Endodermal cell (in vitro differentiated cells): ENCODE measurements at regions not wholly inside any gene's neighbourhood (a gene's known extent, or its start where the extent isn't known, plus 50 kb on each side); places are given as distances from the start of the nearest gene placed in this dataset.

Experiments used
- DNase-seq: peaks from one replicate; pipeline ENCODE4 v3.0.0-alpha.2; 2017
- H3K27ac ChIP-seq: 2 replicates; pipeline ENCODE4 v1.5.1; 2013; ENCODE audit warnings: mild to moderate bottlenecking, low read depth, low read length, moderate library complexity
- H3K27me3 ChIP-seq: 2 replicates; pipeline ENCODE4 v1.6.1; 2013; ENCODE audit warnings: mild to moderate bottlenecking, low read length, moderate library complexity; ENCODE audit not compliant: insufficient read depth, control insufficient read depth, poor library complexity, severe bottlenecking
- H3K36me3 ChIP-seq: 2 replicates; pipeline ENCODE4 v1.7.0; 2013; ENCODE audit warnings: mild to moderate bottlenecking, low read length, moderate library complexity; ENCODE audit not compliant: control insufficient read depth, insufficient read depth
- H3K4me1 ChIP-seq: one replicate; pipeline ENCODE4 v1.7.0; 2013; ENCODE audit warnings: low read length; ENCODE audit not compliant: control insufficient read depth, insufficient read depth
- H3K4me3 ChIP-seq: 2 replicates; pipeline ENCODE4 v1.5.1; 2013; ENCODE audit warnings: mild to moderate bottlenecking, low read length, moderate library complexity
- H3K9ac ChIP-seq: 2 replicates; pipeline ENCODE4 v1.6.1; 2013; ENCODE audit warnings: mild to moderate bottlenecking, low read length, moderate library complexity; ENCODE audit not compliant: poor library complexity, severe bottlenecking; ENCODE audit errors: extremely low read depth
- H3K9me3 ChIP-seq: 2 replicates; pipeline ENCODE4 v1.6.1; 2013; ENCODE audit warnings: mild to moderate bottlenecking, low read length, moderate library complexity; ENCODE audit not compliant: control insufficient read depth
- H3K27ac Mint-ChIP-seq: 2 replicates; pipeline ENCODE4 v1.8.0; 2020; ENCODE audit warnings: mixed read lengths
- H3K27me3 Mint-ChIP-seq: 2 replicates; pipeline ENCODE4 v1.8.0; 2021; ENCODE audit warnings: mild to moderate bottlenecking, mixed read lengths; ENCODE audit not compliant: insufficient read depth
- H3K36me3 Mint-ChIP-seq: 2 replicates; pipeline ENCODE4 v1.8.0; 2020; ENCODE audit warnings: low read depth, mixed read lengths
- H3K4me1 Mint-ChIP-seq: 2 replicates; pipeline ENCODE4 v1.8.0; 2020; ENCODE audit warnings: mixed read lengths
- H3K4me3 Mint-ChIP-seq: 2 replicates; pipeline ENCODE4 v1.8.0; 2020; ENCODE audit warnings: mild to moderate bottlenecking, moderate library complexity, mixed read lengths
- H3K9me3 Mint-ChIP-seq: 2 replicates; pipeline ENCODE4 v1.8.0; 2020; ENCODE audit warnings: mild to moderate bottlenecking, mixed read lengths
- CTCF ChIP-seq: fragments of 200-600 bp; sonication (generic); conservative IDR thresholded peaks from 2 replicates; pipeline ENCODE4 v1.5.0; 2021; ENCODE audit warnings: antibody characterized with exemption, mild to moderate bottlenecking
- WGBS, 2 experiments: methylation state at CpG; one replicate each; pipeline versions ENCODE4 v1.1.5 to v1.1.7; 2013; ENCODE audit warnings: missing lambda C conversion rate in 2 of 2, mixed read lengths in 1 of 2; ENCODE audit not compliant: insufficient coverage in 1 of 2, insufficient read length in 1 of 2; 5-methylcytosine and 5-hydroxymethylcytosine counted together

- H3K9me3 ChIP-seq, result no peaks in the 10 kb centered on the region
- no peak overlapping the region for H3K9ac ChIP-seq
- no peak overlapping the region for H3K27ac Mint-ChIP-seq
- no peaks in the 10 kb centered on the region for H3K9me3 Mint-ChIP-seq
- no peak overlapping the region for H3K27ac ChIP-seq
- H3K4me3 ChIP-seq, result peak overlapping the region; percentile 46
- no peaks in the 10 kb centered on the region for H3K36me3 Mint-ChIP-seq
- H3K27me3 ChIP-seq, result no peaks in the 10 kb centered on the region
- no peak overlapping the region for H3K4me3 Mint-ChIP-seq
- no peak for DNase-seq
- H3K4me1 ChIP-seq, result peaks cover 3% of the 10 kb centered on the region
- no peak for TF ChIP-seq CTCF
- no peaks in the 10 kb centered on the region for H3K36me3 ChIP-seq
- H3K27me3 Mint-ChIP-seq, result no peaks in the 10 kb centered on the region
- peaks cover 14% of the 10 kb centered on the region for H3K4me1 Mint-ChIP-seq
Measured at GRCh38 chr5:82785456-82785855, 291.7 kb downstream of the TMEM167A start.

- TF ChIP-seq CTCF, result no peak
Measured at GRCh38 chr5:82784521-82784920, 292.7 kb downstream of the TMEM167A start.

GRCh38 chr5:82777106-82777505 lies 300.1 kb downstream of the TMEM167A start:
- 84 to 91% methylated on average over 1 to 2 of the region's 2 CpGs for WGBS, 2 experiments
- Mint-ChIP-seq H3K36me3 (no peaks in the 10 kb centered on the region), H3K9me3 (peaks cover 4% of the 10 kb centered on the region), H3K4me3 (no peak overlapping the region), H3K27me3 (no peaks in the 10 kb centered on the region), H3K27ac (no peak overlapping the region), H3K4me1 (no peaks in the 10 kb centered on the region)
- H3K36me3 ChIP-seq, result no peaks in the 10 kb centered on the region
- DNase-seq, result no peak
- H3K27me3 ChIP-seq, result no peaks in the 10 kb centered on the region
- H3K4me3 ChIP-seq, result no peak overlapping the region
- no peak for TF ChIP-seq CTCF
- H3K27ac ChIP-seq, result no peak overlapping the region
- no peaks in the 10 kb centered on the region for H3K9me3 ChIP-seq
- H3K9ac ChIP-seq, result no peak overlapping the region
- H3K4me1 ChIP-seq, result no peaks in the 10 kb centered on the region

More at GRCh38 chr5:82784521-82784920, 292.7 kb downstream of the TMEM167A start:
- Histone ChIP-seq H3K36me3 (no peaks in the 10 kb centered on the region), H3K9me3 (no peaks in the 10 kb centered on the region), H3K4me1 (peaks cover 3% of the 10 kb centered on the region), H3K27ac (no peak overlapping the region), H3K9ac (no peak overlapping the region), H3K27me3 (no peaks in the 10 kb centered on the region), H3K4me3 (no peak overlapping the region)
- Mint-ChIP-seq H3K4me3 (no peak overlapping the region), H3K27ac (no peak overlapping the region), H3K4me1 (peaks cover 14% of the 10 kb centered on the region), H3K27me3 (no peaks in the 10 kb centered on the region), H3K9me3 (no peaks in the 10 kb centered on the region), H3K36me3 (no peaks in the 10 kb centered on the region)
- DNase-seq, result no peak
- WGBS, 2 experiments, result 100% methylated on average over 1 of the region's 1 CpG; no CpG with 5 or more reads in 1 of the 2 experiments
